ENCODE measurements at regions not wholly inside any gene's neighbourhood (a gene's known extent, or its start where the extent isn't known, plus 50 kb on each side); places are given as distances from the start of the nearest gene placed in this dataset.
A peak's percentile ranks its signal among the peaks of the same experiment; 100 is the strongest.
"Not testable (repeated sequence)": the region's sequence is repeated elsewhere in the genome, so short reads cannot be mapped to it uniquely, and the experiment has no call there.

- no peak overlapping the region for H3K4me3 ChIP-seq (ENCODE audit: low read length in 2 of 2)
- no peaks in the 10 kb centered on the region for H3K9me3 ChIP-seq (ENCODE audit: control insufficient read depth in 2 of 2, insufficient read depth in 1 of 2, low read length in 1 of 2)
- H3K36me3 ChIP-seq (ENCODE audit: control insufficient read depth in 2 of 2, insufficient read depth in 2 of 2, low read length in 1 of 2) = no peaks in the 10 kb centered on the region
- H3K27ac ChIP-seq (ENCODE audit: low read depth in 1 of 2, low read length in 1 of 2) = peak overlapping the region in 1 of 2 donors; percentile 24
- 93% methylated on average over 7 of the region's 7 CpGs for WGBS
- no peaks in the 10 kb centered on the region for H3K4me1 ChIP-seq (ENCODE audit: control insufficient read depth in 2 of 2, insufficient read depth in 2 of 2, low read length in 2 of 2)
- peak in 1 of 9 donors; percentile 4 for DNase-seq (ENCODE audit: low read depth in 6 of 9, low spot score in 9 of 9)
- H3K27me3 ChIP-seq (ENCODE audit: control insufficient read depth in 2 of 2, insufficient read depth in 1 of 2, low read length in 1 of 2) = no peaks in the 10 kb centered on the region
These were observed 346.9 kb upstream of the PSMD7 start for GRCh38 chr16:73949574-73950320.

DNA sequence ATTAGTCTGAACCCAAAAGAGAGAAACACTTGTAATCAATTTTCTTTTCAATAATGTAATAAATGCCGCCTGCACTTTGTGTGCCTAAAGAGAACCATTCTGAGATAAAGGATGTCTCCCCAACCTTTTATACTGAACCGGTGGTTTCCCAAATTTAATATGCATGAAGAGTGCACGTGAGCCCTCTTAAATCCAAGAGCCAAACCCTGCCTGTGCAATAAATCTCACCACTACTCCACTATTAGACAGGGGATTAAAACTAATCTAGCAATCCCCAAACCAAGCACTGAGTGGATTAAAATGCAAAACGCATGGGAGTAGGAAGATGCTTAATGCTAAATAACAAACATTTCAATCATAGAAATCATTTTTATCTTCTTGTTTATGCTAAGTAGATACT, 351.0 kb upstream of the PSMD7 start:
- Histone ChIP-seq H3K4me1 (ENCODE audit: control insufficient read depth in 2 of 2, insufficient read depth in 2 of 2, low read length in 2 of 2) (no peaks in the 10 kb centered on the region), H3K4me3 (ENCODE audit: low read length in 2 of 2) (no peak overlapping the region), H3K27ac (ENCODE audit: low read depth in 1 of 2, low read length in 1 of 2) (no peak overlapping the region), H3K9me3 (ENCODE audit: control insufficient read depth in 2 of 2, insufficient read depth in 1 of 2, low read length in 1 of 2) (no peaks in the 10 kb centered on the region), H3K36me3 (ENCODE audit: control insufficient read depth in 2 of 2, insufficient read depth in 2 of 2, low read length in 1 of 2) (no peaks in the 10 kb centered on the region), H3K27me3 (ENCODE audit: control insufficient read depth in 2 of 2, insufficient read depth in 1 of 2, low read length in 1 of 2) (no peaks in the 10 kb centered on the region)
- DNase-seq (ENCODE audit: low read depth in 6 of 9, low spot score in 9 of 9) = no peak
- 88% methylated on average over 4 of the region's 4 CpGs for WGBS

DNA sequence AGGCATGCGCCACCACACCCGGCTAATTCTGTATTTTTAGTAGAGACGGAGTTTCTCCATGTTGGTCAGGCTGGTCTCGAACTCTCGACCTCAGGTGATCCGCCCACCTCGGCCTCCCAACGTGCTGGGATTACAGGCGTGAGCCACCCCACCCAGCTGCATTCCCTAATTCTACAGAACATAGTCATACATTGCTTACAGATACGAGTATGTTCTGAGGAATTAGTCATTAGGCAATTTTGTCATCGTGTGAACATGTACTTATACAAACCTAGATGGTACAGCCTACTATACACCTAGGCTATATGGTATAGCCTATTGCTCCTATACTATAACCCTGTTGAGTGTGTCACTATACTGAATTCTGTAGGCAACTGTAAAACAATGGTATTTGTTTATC, 353.4 kb upstream of the PSMD7 start:
- not testable (repeated sequence) for H3K4me3 ChIP-seq (ENCODE audit: low read length in 2 of 2); DNase-seq (ENCODE audit: low read depth in 6 of 9, low spot score in 9 of 9); H3K27me3 ChIP-seq (ENCODE audit: control insufficient read depth in 2 of 2, insufficient read depth in 1 of 2, low read length in 1 of 2); H3K4me1 ChIP-seq (ENCODE audit: control insufficient read depth in 2 of 2, insufficient read depth in 2 of 2, low read length in 2 of 2); H3K9me3 ChIP-seq (ENCODE audit: control insufficient read depth in 2 of 2, insufficient read depth in 1 of 2, low read length in 1 of 2); H3K36me3 ChIP-seq (ENCODE audit: control insufficient read depth in 2 of 2, insufficient read depth in 2 of 2, low read length in 1 of 2); H3K27ac ChIP-seq (ENCODE audit: low read depth in 1 of 2, low read length in 1 of 2)
- 96% methylated on average over 11 of the region's 11 CpGs for WGBS

- H3K9me3 ChIP-seq (ENCODE audit: control insufficient read depth in 2 of 2, insufficient read depth in 1 of 2, low read length in 1 of 2); H3K27ac ChIP-seq (ENCODE audit: low read depth in 1 of 2, low read length in 1 of 2); H3K27me3 ChIP-seq (ENCODE audit: control insufficient read depth in 2 of 2, insufficient read depth in 1 of 2, low read length in 1 of 2); H3K36me3 ChIP-seq (ENCODE audit: control insufficient read depth in 2 of 2, insufficient read depth in 2 of 2, low read length in 1 of 2); H3K4me1 ChIP-seq (ENCODE audit: control insufficient read depth in 2 of 2, insufficient read depth in 2 of 2, low read length in 2 of 2); DNase-seq (ENCODE audit: low read depth in 6 of 9, low spot score in 9 of 9); H3K4me3 ChIP-seq (ENCODE audit: low read length in 2 of 2): not testable (repeated sequence)
- 97% methylated on average over 7 of the region's 7 CpGs for WGBS
These were observed 355.8 kb upstream of the PSMD7 start for GRCh38 chr16:73940786-73941185.

DNA sequence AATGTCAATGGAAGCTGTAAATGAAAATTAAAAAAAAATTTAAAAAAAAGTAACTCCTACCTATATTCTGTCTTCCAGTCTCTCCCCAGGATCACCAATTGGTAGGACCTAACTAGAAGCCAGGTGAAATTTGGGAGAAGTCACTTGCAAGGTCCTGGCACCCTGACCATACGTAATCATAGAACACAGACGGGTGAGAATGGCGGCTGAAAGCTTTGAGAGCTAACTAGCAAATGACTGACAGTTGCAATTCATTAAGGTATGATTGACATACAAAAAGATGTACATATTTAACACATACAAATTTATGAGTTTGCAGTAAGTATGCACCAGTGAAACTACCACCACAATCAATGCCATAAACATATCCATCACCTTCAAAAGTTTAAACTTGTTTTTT, 372.7 kb upstream of the PSMD7 start:
- WGBS = 94% methylated on average over 3 of the region's 3 CpGs
- no peak for DNase-seq (ENCODE audit: low read depth in 6 of 9, low spot score in 9 of 9)
- Histone ChIP-seq H3K36me3 (ENCODE audit: control insufficient read depth in 2 of 2, insufficient read depth in 2 of 2, low read length in 1 of 2) (no peaks in the 10 kb centered on the region), H3K27me3 (ENCODE audit: control insufficient read depth in 2 of 2, insufficient read depth in 1 of 2, low read length in 1 of 2) (no peaks in the 10 kb centered on the region), H3K27ac (ENCODE audit: low read depth in 1 of 2, low read length in 1 of 2) (no peak overlapping the region), H3K4me1 (ENCODE audit: control insufficient read depth in 2 of 2, insufficient read depth in 2 of 2, low read length in 2 of 2) (no peaks in the 10 kb centered on the region), H3K9me3 (ENCODE audit: control insufficient read depth in 2 of 2, insufficient read depth in 1 of 2, low read length in 1 of 2) (no peaks in the 10 kb centered on the region), H3K4me3 (ENCODE audit: low read length in 2 of 2) (no peak overlapping the region)

DNA sequence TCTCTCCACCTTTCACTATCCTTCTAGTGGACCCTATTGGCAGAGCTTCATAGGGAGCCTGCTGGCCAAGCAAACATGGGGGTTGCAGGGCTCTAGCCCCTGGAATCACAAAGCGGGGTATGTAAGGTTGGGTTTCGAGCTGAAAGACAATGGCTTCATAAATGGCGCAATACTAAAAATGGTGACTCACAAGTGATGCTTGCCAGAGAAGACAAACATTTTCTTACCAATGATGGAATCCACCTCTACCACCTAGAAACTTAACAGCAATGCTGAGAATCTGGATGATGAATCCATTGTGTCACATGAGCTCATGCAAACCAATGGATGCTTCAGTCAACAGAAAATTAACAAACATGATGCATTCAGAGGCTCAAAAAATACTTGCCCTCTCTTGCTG, 375.3 kb upstream of the PSMD7 start:
- 96% methylated on average over 3 of the region's 3 CpGs for WGBS
- Histone ChIP-seq H3K4me1 (ENCODE audit: control insufficient read depth in 2 of 2, insufficient read depth in 2 of 2, low read length in 2 of 2) (no peaks in the 10 kb centered on the region), H3K4me3 (ENCODE audit: low read length in 2 of 2) (no peak overlapping the region), H3K9me3 (ENCODE audit: control insufficient read depth in 2 of 2, insufficient read depth in 1 of 2, low read length in 1 of 2) (no peaks in the 10 kb centered on the region), H3K27me3 (ENCODE audit: control insufficient read depth in 2 of 2, insufficient read depth in 1 of 2, low read length in 1 of 2) (no peaks in the 10 kb centered on the region), H3K36me3 (ENCODE audit: control insufficient read depth in 2 of 2, insufficient read depth in 2 of 2, low read length in 1 of 2) (no peaks in the 10 kb centered on the region), H3K27ac (ENCODE audit: low read depth in 1 of 2, low read length in 1 of 2) (no peak overlapping the region)
- no peak for DNase-seq (ENCODE audit: low read depth in 6 of 9, low spot score in 9 of 9)

- 84% methylated on average over 10 of the region's 10 CpGs for WGBS
- H3K4me1 ChIP-seq (ENCODE audit: control insufficient read depth in 2 of 2, insufficient read depth in 2 of 2, low read length in 2 of 2) = no peaks in the 10 kb centered on the region
These were observed 379.6 kb upstream of the PSMD7 start for GRCh38 chr16:73916829-73917594.

GRCh38 chr16:73915935-73916334, 380.7 kb upstream of the PSMD7 start:
- DNase-seq (ENCODE audit: low read depth in 6 of 9, low spot score in 9 of 9) = no peak
- H3K4me1 ChIP-seq (ENCODE audit: control insufficient read depth in 2 of 2, insufficient read depth in 2 of 2, low read length in 2 of 2) = no peaks in the 10 kb centered on the region
- no peaks in the 10 kb centered on the region for H3K9me3 ChIP-seq (ENCODE audit: control insufficient read depth in 2 of 2, insufficient read depth in 1 of 2, low read length in 1 of 2)
- H3K27me3 ChIP-seq (ENCODE audit: control insufficient read depth in 2 of 2, insufficient read depth in 1 of 2, low read length in 1 of 2) = peaks cover 0 to 2% of the 10 kb centered on the region in 2 donors
- no peak overlapping the region for H3K27ac ChIP-seq (ENCODE audit: low read depth in 1 of 2, low read length in 1 of 2)
- no peak overlapping the region for H3K4me3 ChIP-seq (ENCODE audit: low read length in 2 of 2)
- H3K36me3 ChIP-seq (ENCODE audit: control insufficient read depth in 2 of 2, insufficient read depth in 2 of 2, low read length in 1 of 2) = no peaks in the 10 kb centered on the region
- WGBS = 81% methylated on average over 4 of the region's 4 CpGs

More at GRCh38 chr16:73916829-73917594, 379.6 kb upstream of the PSMD7 start:
- Histone ChIP-seq H3K27ac (ENCODE audit: low read depth in 1 of 2, low read length in 1 of 2) (no peak overlapping the region), H3K4me3 (ENCODE audit: low read length in 2 of 2) (no peak overlapping the region), H3K36me3 (ENCODE audit: control insufficient read depth in 2 of 2, insufficient read depth in 2 of 2, low read length in 1 of 2) (no peaks in the 10 kb centered on the region), H3K9me3 (ENCODE audit: control insufficient read depth in 2 of 2, insufficient read depth in 1 of 2, low read length in 1 of 2) (no peaks in the 10 kb centered on the region), H3K27me3 (ENCODE audit: control insufficient read depth in 2 of 2, insufficient read depth in 1 of 2, low read length in 1 of 2) (peaks cover 0 to 2% of the 10 kb centered on the region in 2 donors)
- no peak for DNase-seq (ENCODE audit: low read depth in 6 of 9, low spot score in 9 of 9)

GRCh38 chr16:73915140-73915539, 381.5 kb upstream of the PSMD7 start:
- Histone ChIP-seq H3K36me3 (ENCODE audit: control insufficient read depth in 2 of 2, insufficient read depth in 2 of 2, low read length in 1 of 2) (no peaks in the 10 kb centered on the region), H3K9me3 (ENCODE audit: control insufficient read depth in 2 of 2, insufficient read depth in 1 of 2, low read length in 1 of 2) (no peaks in the 10 kb centered on the region), H3K4me1 (ENCODE audit: control insufficient read depth in 2 of 2, insufficient read depth in 2 of 2, low read length in 2 of 2) (no peaks in the 10 kb centered on the region), H3K27ac (ENCODE audit: low read depth in 1 of 2, low read length in 1 of 2) (no peak overlapping the region), H3K27me3 (ENCODE audit: control insufficient read depth in 2 of 2, insufficient read depth in 1 of 2, low read length in 1 of 2) (peaks cover 0 to 2% of the 10 kb centered on the region in 2 donors), H3K4me3 (ENCODE audit: low read length in 2 of 2) (no peak overlapping the region)
- WGBS = 72% methylated on average over 5 of the region's 5 CpGs
- no peak for DNase-seq (ENCODE audit: low read depth in 6 of 9, low spot score in 9 of 9)

Measured in thymus (tissue), 11 donors.